GM18508 (cell line): ENCODE measurements at regions not wholly inside any gene's neighbourhood (a gene's known extent, or its start where the extent isn't known, plus 50 kb on each side); places are given as distances from the start of the nearest gene placed in this dataset.
"Not testable (repeated sequence)": the region's sequence is repeated elsewhere in the genome, so short reads cannot be mapped to it uniquely, and the experiment has no call there.

Experiments
- ATAC-seq: cut with Tn5 transposase; IDR thresholded peaks from one replicate; pipeline ENCODE4 v1.9.1; 2021; ENCODE audit warnings: moderate number of reproducible peaks; ENCODE audit not compliant: insufficient read depth, unreplicated experiment

- ATAC-seq, result no peak
Observed at GRCh38 chr7:138212314-138212713, 136.1 kb downstream of the AKR1D1 start.

- no peak for ATAC-seq
Observed at GRCh38 chr7:138214926-138215325, 138.7 kb downstream of the AKR1D1 start.

GRCh38 chr7:138220321-138220720, 144.1 kb downstream of the AKR1D1 start:
- not testable (repeated sequence) for ATAC-seq

- not testable (repeated sequence) for ATAC-seq
Observed at GRCh38 chr7:138221388-138221787, 145.1 kb downstream of the AKR1D1 start.

GRCh38 chr7:138223402-138223879, 147.2 kb downstream of the AKR1D1 start:
- ATAC-seq, result no peak

- ATAC-seq, result no peak
Observed at GRCh38 chr7:138226001-138226476, 149.8 kb downstream of the AKR1D1 start.

- no peak for ATAC-seq
Observed at GRCh38 chr7:138226745-138227279, 150.6 kb downstream of the AKR1D1 start.

GRCh38 chr7:138228119-138228518, 151.9 kb downstream of the AKR1D1 start:
- no peak for ATAC-seq

- ATAC-seq, result no peak
Observed at GRCh38 chr7:138228769-138229168, 152.5 kb downstream of the AKR1D1 start.

GRCh38 chr7:138233189-138233588, 156.9 kb downstream of the AKR1D1 start:
- ATAC-seq, result no peak

GRCh38 chr7:138235207-138235606, 158.9 kb downstream of the AKR1D1 start:
- ATAC-seq, result no peak

GRCh38 chr7:138237995-138238394, 161.7 kb downstream of the AKR1D1 start:
- ATAC-seq, result no peak

GRCh38 chr7:138238734-138239659, 162.7 kb downstream of the AKR1D1 start:
- ATAC-seq, result no peak

- ATAC-seq, result no peak
Observed at GRCh38 chr7:138243430-138243829, 167.2 kb downstream of the AKR1D1 start.

GRCh38 chr7:138243836-138244235, 167.6 kb downstream of the AKR1D1 start:
- no peak for ATAC-seq

- ATAC-seq, result no peak
Observed at GRCh38 chr7:138244606-138245005, 168.3 kb downstream of the AKR1D1 start.

- no peak for ATAC-seq
Observed at GRCh38 chr7:138245216-138245615, 169.0 kb downstream of the AKR1D1 start.

- ATAC-seq, result no peak
Observed at GRCh38 chr7:138245682-138246081, 169.4 kb downstream of the AKR1D1 start.

GRCh38 chr7:138246428-138246827, 170.2 kb downstream of the AKR1D1 start:
- no peak for ATAC-seq

- no peak for ATAC-seq
Observed at GRCh38 chr7:138247081-138247480, 170.8 kb downstream of the AKR1D1 start.

- no peak for ATAC-seq
Observed at GRCh38 chr7:138247568-138248333, 171.5 kb downstream of the AKR1D1 start.
